Astrocyte (in vitro differentiated cells and primary cell): ENCODE measurements at regions not wholly inside any gene's neighbourhood (a gene's known extent, or its start where the extent isn't known, plus 50 kb on each side); places are given as distances from the start of the nearest gene placed in this dataset.

Experiments
- DNase-seq: peaks from one replicate; pipeline ENCODE4 v3.0.0-alpha.2; 2010; ENCODE audit warnings: low read depth
- FAIRE-seq: peaks from 2 replicates; lab custom pipeline; 2011; peaks lifted over from hg19 to GRCh38; lab: Jason Lieb, UNC
- H2AFZ ChIP-seq: 2 replicates; pipeline ENCODE4 v1.6.0; 2012; ENCODE audit warnings: low read depth, low read length, inconsistent platforms
- H3K27ac ChIP-seq: 2 replicates; pipeline ENCODE4 v1.5.1; 2011; ENCODE audit warnings: low read depth, low read length, inconsistent platforms
- H3K27me3 ChIP-seq: 2 replicates; pipeline ENCODE4 v1.6.0; 2011; ENCODE audit warnings: low read length, inconsistent platforms; ENCODE audit not compliant: insufficient read depth
- H3K36me3 ChIP-seq: 2 replicates; pipeline ENCODE4 v1.5.1; 2011; ENCODE audit warnings: low read length, inconsistent platforms; ENCODE audit not compliant: insufficient read depth
- H3K4me1 ChIP-seq: 2 replicates; pipeline ENCODE4 v1.5.1; 2011; ENCODE audit warnings: low read length, inconsistent platforms; ENCODE audit not compliant: insufficient read depth
- H3K4me2 ChIP-seq: 2 replicates; pipeline ENCODE4 v1.6.0; 2012; ENCODE audit warnings: low read length, inconsistent platforms
- H3K4me3 ChIP-seq: 2 replicates; pipeline ENCODE4 v1.5.1; 2011; ENCODE audit warnings: low read depth, mild to moderate bottlenecking, low read length, inconsistent platforms; ENCODE audit not compliant: insufficient read depth
- H3K79me2 ChIP-seq: 2 replicates; pipeline ENCODE4 v1.6.0; 2012; ENCODE audit warnings: mild to moderate bottlenecking, low read length, inconsistent platforms; ENCODE audit not compliant: insufficient read depth
- H3K9ac ChIP-seq: 2 replicates; pipeline ENCODE4 v1.6.0; 2012; ENCODE audit warnings: mild to moderate bottlenecking, low read length, inconsistent platforms
- H3K9me3 ChIP-seq: 2 replicates; pipeline ENCODE4 v1.5.1; 2012; ENCODE audit warnings: low read depth, mild to moderate bottlenecking, low read length, inconsistent platforms; ENCODE audit not compliant: insufficient read depth
- H4K20me1 ChIP-seq: 2 replicates; pipeline ENCODE4 v1.6.0; 2012; ENCODE audit warnings: low read length, inconsistent platforms; ENCODE audit not compliant: insufficient read depth
- H3K27ac Mint-ChIP-seq: one replicate; pipeline ENCODE4 v1.8.0; 2021; ENCODE audit warnings: mild to moderate bottlenecking, mixed read lengths; ENCODE audit not compliant: unreplicated experiment
- H3K27me3 Mint-ChIP-seq: one replicate; pipeline ENCODE4 v1.8.0; 2021; ENCODE audit warnings: low read depth, mixed read lengths; ENCODE audit not compliant: unreplicated experiment
- H3K36me3 Mint-ChIP-seq: one replicate; pipeline ENCODE4 v1.8.0; 2021; ENCODE audit warnings: low read depth, mixed read lengths; ENCODE audit not compliant: unreplicated experiment
- H3K4me1 Mint-ChIP-seq: one replicate; pipeline ENCODE4 v1.8.0; 2021; ENCODE audit warnings: low read depth, mixed read lengths; ENCODE audit not compliant: unreplicated experiment
- H3K4me3 Mint-ChIP-seq: one replicate; pipeline ENCODE4 v1.8.0; 2021; ENCODE audit warnings: mild to moderate bottlenecking, moderate library complexity, mixed read lengths; ENCODE audit not compliant: unreplicated experiment
- H3K9me3 Mint-ChIP-seq: one replicate; pipeline ENCODE4 v1.8.0; 2021; ENCODE audit warnings: mild to moderate bottlenecking, mixed read lengths; ENCODE audit not compliant: unreplicated experiment
- EZH2 ChIP-seq: IDR thresholded peaks from 2 replicates; pipeline ENCODE4 v1.6.1; 2012; ENCODE audit warnings: mild to moderate bottlenecking, low read length, inconsistent platforms; ENCODE audit not compliant: insufficient read depth
- TF ChIP-seq, protein P1 (sequence below): IDR thresholded peaks from 2 replicates; pipeline ENCODE4 v1.5.1; 2011; ENCODE audit warnings: low read depth, mild to moderate bottlenecking, inconsistent platforms, low read length, moderate library complexity; ENCODE audit not compliant: insufficient read depth

DNA sequence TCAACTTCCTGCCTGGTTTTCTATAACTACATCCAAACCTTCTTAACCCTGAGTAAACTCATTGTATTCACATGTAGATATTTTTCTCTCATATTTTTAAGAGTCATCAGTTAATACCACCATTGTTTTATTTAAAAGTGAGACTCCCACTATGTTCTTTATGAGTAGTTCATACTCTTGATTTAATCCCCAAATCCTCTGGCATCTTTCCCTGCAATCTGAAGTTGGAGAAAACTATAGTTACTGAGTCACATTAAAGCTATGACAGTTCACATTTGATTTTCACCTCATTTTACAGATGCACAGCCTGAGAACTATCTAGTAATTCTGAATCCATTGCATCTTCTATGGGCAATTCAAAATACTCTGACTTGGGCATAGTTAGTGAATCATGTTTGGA lies 1358.7 kb upstream of the NRXN1 start:
- no peaks in the 10 kb centered on the region for H3K9me3 Mint-ChIP-seq
- no peaks in the 10 kb centered on the region for H3K9me3 ChIP-seq
- no peaks in the 10 kb centered on the region for H3K27me3 ChIP-seq
- no peak overlapping the region for H3K27ac Mint-ChIP-seq
- H3K4me1 Mint-ChIP-seq: peaks cover 7% of the 10 kb centered on the region
- DNase-seq (peak; percentile 11), FAIRE-seq (no peak)
- no peak overlapping the region for H3K9ac ChIP-seq
- no peaks in the 10 kb centered on the region for H3K36me3 ChIP-seq
- TF ChIP-seq, protein P1, sequence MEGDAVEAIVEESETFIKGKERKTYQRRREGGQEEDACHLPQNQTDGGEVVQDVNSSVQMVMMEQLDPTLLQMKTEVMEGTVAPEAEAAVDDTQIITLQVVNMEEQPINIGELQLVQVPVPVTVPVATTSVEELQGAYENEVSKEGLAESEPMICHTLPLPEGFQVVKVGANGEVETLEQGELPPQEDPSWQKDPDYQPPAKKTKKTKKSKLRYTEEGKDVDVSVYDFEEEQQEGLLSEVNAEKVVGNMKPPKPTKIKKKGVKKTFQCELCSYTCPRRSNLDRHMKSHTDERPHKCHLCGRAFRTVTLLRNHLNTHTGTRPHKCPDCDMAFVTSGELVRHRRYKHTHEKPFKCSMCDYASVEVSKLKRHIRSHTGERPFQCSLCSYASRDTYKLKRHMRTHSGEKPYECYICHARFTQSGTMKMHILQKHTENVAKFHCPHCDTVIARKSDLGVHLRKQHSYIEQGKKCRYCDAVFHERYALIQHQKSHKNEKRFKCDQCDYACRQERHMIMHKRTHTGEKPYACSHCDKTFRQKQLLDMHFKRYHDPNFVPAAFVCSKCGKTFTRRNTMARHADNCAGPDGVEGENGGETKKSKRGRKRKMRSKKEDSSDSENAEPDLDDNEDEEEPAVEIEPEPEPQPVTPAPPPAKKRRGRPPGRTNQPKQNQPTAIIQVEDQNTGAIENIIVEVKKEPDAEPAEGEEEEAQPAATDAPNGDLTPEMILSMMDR: no peak
- no peak for TF ChIP-seq EZH2
- H3K4me2 ChIP-seq: no peak overlapping the region
- H4K20me1 ChIP-seq: no peaks in the 10 kb centered on the region
- H2AFZ ChIP-seq: no peak overlapping the region
- H3K36me3 Mint-ChIP-seq: no peaks in the 10 kb centered on the region
- no peaks in the 10 kb centered on the region for H3K79me2 ChIP-seq
- H3K4me1 ChIP-seq: no peaks in the 10 kb centered on the region
- H3K4me3 Mint-ChIP-seq: no peak overlapping the region
- no peak overlapping the region for H3K4me3 ChIP-seq
- no peaks in the 10 kb centered on the region for H3K27me3 Mint-ChIP-seq
- no peak overlapping the region for H3K27ac ChIP-seq

DNA sequence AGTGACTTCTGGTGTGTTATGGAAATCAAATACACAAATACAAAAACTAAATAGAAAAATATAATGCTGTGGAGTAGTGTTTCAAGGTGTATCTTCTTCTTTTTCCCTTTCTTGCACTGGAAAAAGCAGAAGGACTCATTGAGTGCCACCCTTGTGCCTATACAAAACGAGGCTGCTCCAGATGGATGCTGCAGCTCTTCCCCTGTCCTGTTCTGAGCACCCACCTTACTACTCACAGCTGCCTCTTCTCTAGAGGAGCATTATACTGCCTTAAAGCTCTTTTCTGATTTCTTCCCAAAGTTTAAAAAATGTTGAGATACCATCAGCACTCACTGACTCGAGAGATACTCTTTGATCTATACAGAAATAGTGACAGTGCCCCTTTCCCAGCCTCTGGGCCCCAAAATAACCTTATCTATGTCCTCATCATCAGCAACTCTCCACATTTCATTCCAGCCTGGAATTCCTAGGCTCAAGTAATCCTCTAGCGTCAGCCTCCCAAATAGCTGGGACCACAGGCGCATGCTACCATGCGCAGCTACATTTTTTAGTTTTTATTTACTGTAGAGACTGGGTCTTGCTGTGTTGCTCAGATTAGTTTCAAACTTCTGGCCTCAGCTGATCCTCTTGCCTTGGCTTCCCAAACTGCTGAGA lies 1356.1 kb upstream of the NRXN1 start:
- no peak overlapping the region for H3K9ac ChIP-seq
- no peaks in the 10 kb centered on the region for H4K20me1 ChIP-seq
- no peaks in the 10 kb centered on the region for H3K79me2 ChIP-seq
- no peak overlapping the region for H3K27ac Mint-ChIP-seq
- DNase-seq (no peak), FAIRE-seq (no peak)
- no peaks in the 10 kb centered on the region for H3K9me3 Mint-ChIP-seq
- no peaks in the 10 kb centered on the region for H3K36me3 Mint-ChIP-seq
- no peak overlapping the region for H3K4me3 Mint-ChIP-seq
- H3K4me1 Mint-ChIP-seq: peaks cover 4% of the 10 kb centered on the region
- no peak overlapping the region for H3K4me2 ChIP-seq
- TF ChIP-seq, protein P1: no peak
- no peak for TF ChIP-seq EZH2
- no peaks in the 10 kb centered on the region for H3K9me3 ChIP-seq
- H3K27ac ChIP-seq: no peak overlapping the region
- H3K36me3 ChIP-seq: no peaks in the 10 kb centered on the region
- H3K4me1 ChIP-seq: no peaks in the 10 kb centered on the region
- H3K27me3 Mint-ChIP-seq: no peaks in the 10 kb centered on the region
- H3K27me3 ChIP-seq: no peaks in the 10 kb centered on the region
- no peak overlapping the region for H2AFZ ChIP-seq
- H3K4me3 ChIP-seq: no peak overlapping the region

DNA sequence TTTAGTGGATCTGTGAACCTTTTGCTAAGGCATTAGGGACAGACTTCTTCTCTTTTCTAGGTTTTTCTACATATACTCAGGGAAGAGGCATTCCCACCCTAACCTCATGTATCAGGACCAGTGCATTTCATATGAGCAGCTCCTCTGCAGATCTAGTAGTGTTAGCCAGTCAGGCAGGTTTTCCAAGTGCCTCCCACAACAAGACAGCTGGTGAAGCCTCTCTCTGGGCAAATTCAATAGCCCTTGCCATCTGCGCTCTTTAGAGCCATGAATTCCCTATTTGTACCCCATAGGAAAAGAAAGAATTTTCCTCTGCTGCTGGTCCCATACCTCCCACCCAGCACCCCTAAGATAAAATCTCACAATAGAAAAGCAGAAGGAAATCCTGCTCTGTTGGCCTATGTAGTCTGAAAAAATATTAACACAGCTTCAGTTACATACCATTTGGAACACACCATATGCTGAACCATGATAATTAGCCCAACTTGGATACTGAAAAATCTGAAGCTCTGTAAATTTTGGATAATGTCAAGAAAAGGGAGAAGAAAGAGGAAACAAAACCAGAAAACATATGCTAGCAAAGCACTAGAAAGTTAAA lies 1354.6 kb upstream of the NRXN1 start:
- Histone ChIP-seq H3K4me2 (no peak overlapping the region), H3K9ac (no peak overlapping the region), H2AFZ (no peak overlapping the region), H3K36me3 (no peaks in the 10 kb centered on the region), H3K9me3 (no peaks in the 10 kb centered on the region), H3K27ac (no peak overlapping the region), H3K4me1 (no peaks in the 10 kb centered on the region), H4K20me1 (no peaks in the 10 kb centered on the region), H3K27me3 (no peaks in the 10 kb centered on the region), H3K79me2 (no peaks in the 10 kb centered on the region), H3K4me3 (no peak overlapping the region)
- TF ChIP-seq, protein P1: no peak
- TF ChIP-seq EZH2: no peak
- Mint-ChIP-seq H3K9me3 (no peaks in the 10 kb centered on the region), H3K4me3 (no peak overlapping the region), H3K27me3 (no peaks in the 10 kb centered on the region), H3K36me3 (no peaks in the 10 kb centered on the region), H3K4me1 (peaks cover 4% of the 10 kb centered on the region), H3K27ac (no peak overlapping the region)
- DNase-seq: no peak
- FAIRE-seq: no peak
